ENCODE measurements at regions not wholly inside any gene's neighbourhood (a gene's known extent, or its start where the extent isn't known, plus 50 kb on each side); places are given as distances from the start of the nearest gene placed in this dataset.

GRCh38 chr10:71077796-71078453, 134.4 kb upstream of the UNC5B start:
- no peak overlapping the region for H3K4me3 ChIP-seq (ENCODE audit: low read length)
- no peak overlapping the region for H3K27ac ChIP-seq (ENCODE audit: low read depth, low read length)
- H2BK5ac ChIP-seq (ENCODE audit: low read length): no peak overlapping the region
- no peak overlapping the region for H3K18ac ChIP-seq (ENCODE audit: low read length)
- no peak for DNase-seq
- H3K36me3 ChIP-seq (ENCODE audit: control insufficient read depth, insufficient read depth, low read length): no peaks in the 10 kb centered on the region
- no peak overlapping the region for H3K9ac ChIP-seq (ENCODE audit: low read length)
- no peak overlapping the region for H2BK15ac ChIP-seq (replicated peaks; ENCODE audit: low read depth)
- no peak overlapping the region for H3K56ac ChIP-seq (ENCODE audit: low read length)
- WGBS (ENCODE audit: extremely low coverage, insufficient coverage, low lambda C conversion rate): no CpG with 5 or more reads among the region's 4 CpGs
- H3K4me2 ChIP-seq (ENCODE audit: low read length): no peak overlapping the region
- no peak overlapping the region for H2BK120ac ChIP-seq (ENCODE audit: low read depth, low read length)
- no peaks in the 10 kb centered on the region for H3K79me2 ChIP-seq (ENCODE audit: control insufficient read depth, insufficient read depth, low read length)
- H2AK5ac ChIP-seq (ENCODE audit: low read length): no peak overlapping the region
- H4K8ac ChIP-seq (ENCODE audit: low read depth, low read length): no peak overlapping the region
- no peaks in the 10 kb centered on the region for H3K27me3 ChIP-seq (ENCODE audit: insufficient read depth, low read length, poor library complexity)
- H3K4me1 ChIP-seq (ENCODE audit: control insufficient read depth, low read depth, low read length): peaks cover 7% of the 10 kb centered on the region
- H3K4ac ChIP-seq (ENCODE audit: low read depth, low read length): no peak overlapping the region
- H3K79me1 ChIP-seq (ENCODE audit: low read length): no peaks in the 10 kb centered on the region
- H4K5ac ChIP-seq (ENCODE audit: low read length): no peak overlapping the region
- H3K23ac ChIP-seq (ENCODE audit: low read length): no peak overlapping the region

GRCh38 chr10:71078454-71079145, 133.8 kb upstream of the UNC5B start:
- no peaks in the 10 kb centered on the region for H3K27me3 ChIP-seq (ENCODE audit: insufficient read depth, low read length, poor library complexity)
- H3K56ac ChIP-seq (ENCODE audit: low read length): no peak overlapping the region
- WGBS (ENCODE audit: extremely low coverage, insufficient coverage, low lambda C conversion rate): no CpG with 5 or more reads among the region's 14 CpGs
- no peak overlapping the region for H4K8ac ChIP-seq (ENCODE audit: low read depth, low read length)
- H3K18ac ChIP-seq (ENCODE audit: low read length): no peak overlapping the region
- no peak overlapping the region for H3K4me2 ChIP-seq (ENCODE audit: low read length)
- H4K5ac ChIP-seq (ENCODE audit: low read length): no peak overlapping the region
- peaks cover 7% of the 10 kb centered on the region for H3K4me1 ChIP-seq (ENCODE audit: control insufficient read depth, low read depth, low read length)
- DNase-seq: no peak
- H3K9ac ChIP-seq (ENCODE audit: low read length): no peak overlapping the region
- no peak overlapping the region for H2BK120ac ChIP-seq (ENCODE audit: low read depth, low read length)
- no peak overlapping the region for H3K27ac ChIP-seq (ENCODE audit: low read depth, low read length)
- no peak overlapping the region for H2BK15ac ChIP-seq (replicated peaks; ENCODE audit: low read depth)
- no peak overlapping the region for H3K4me3 ChIP-seq (ENCODE audit: low read length)
- H3K36me3 ChIP-seq (ENCODE audit: control insufficient read depth, insufficient read depth, low read length): no peaks in the 10 kb centered on the region
- H2AK5ac ChIP-seq (ENCODE audit: low read length): no peak overlapping the region
- no peaks in the 10 kb centered on the region for H3K79me2 ChIP-seq (ENCODE audit: control insufficient read depth, insufficient read depth, low read length)
- H2BK5ac ChIP-seq (ENCODE audit: low read length): no peak overlapping the region
- H3K79me1 ChIP-seq (ENCODE audit: low read length): no peaks in the 10 kb centered on the region
- no peak overlapping the region for H3K4ac ChIP-seq (ENCODE audit: low read depth, low read length)
- no peak overlapping the region for H3K23ac ChIP-seq (ENCODE audit: low read length)

GRCh38 chr10:71079761-71080380, 132.5 kb upstream of the UNC5B start:
- H4K8ac ChIP-seq (ENCODE audit: low read depth, low read length): no peak overlapping the region
- no peak overlapping the region for H2BK15ac ChIP-seq (replicated peaks; ENCODE audit: low read depth)
- no peak overlapping the region for H3K4me3 ChIP-seq (ENCODE audit: low read length)
- WGBS (ENCODE audit: extremely low coverage, insufficient coverage, low lambda C conversion rate): no CpG with 5 or more reads among the region's 12 CpGs
- no peak overlapping the region for H3K9ac ChIP-seq (ENCODE audit: low read length)
- DNase-seq: no peak
- H3K79me1 ChIP-seq (ENCODE audit: low read length): no peaks in the 10 kb centered on the region
- no peak overlapping the region for H3K23ac ChIP-seq (ENCODE audit: low read length)
- H3K4ac ChIP-seq (ENCODE audit: low read depth, low read length): no peak overlapping the region
- peaks cover 7% of the 10 kb centered on the region for H3K4me1 ChIP-seq (ENCODE audit: control insufficient read depth, low read depth, low read length)
- H4K5ac ChIP-seq (ENCODE audit: low read length): no peak overlapping the region
- no peak overlapping the region for H3K56ac ChIP-seq (ENCODE audit: low read length)
- no peaks in the 10 kb centered on the region for H3K36me3 ChIP-seq (ENCODE audit: control insufficient read depth, insufficient read depth, low read length)
- no peak overlapping the region for H3K4me2 ChIP-seq (ENCODE audit: low read length)
- no peak overlapping the region for H2BK120ac ChIP-seq (ENCODE audit: low read depth, low read length)
- no peak overlapping the region for H2AK5ac ChIP-seq (ENCODE audit: low read length)
- H3K18ac ChIP-seq (ENCODE audit: low read length): no peak overlapping the region
- H3K27me3 ChIP-seq (ENCODE audit: insufficient read depth, low read length, poor library complexity): no peaks in the 10 kb centered on the region
- no peaks in the 10 kb centered on the region for H3K79me2 ChIP-seq (ENCODE audit: control insufficient read depth, insufficient read depth, low read length)
- no peak overlapping the region for H3K27ac ChIP-seq (ENCODE audit: low read depth, low read length)
- H2BK5ac ChIP-seq (ENCODE audit: low read length): no peak overlapping the region

GRCh38 chr10:71080381-71081228, 131.8 kb upstream of the UNC5B start:
- Histone ChIP-seq H3K4me2 (ENCODE audit: low read length) (no peak overlapping the region), H4K8ac (ENCODE audit: low read depth, low read length) (no peak overlapping the region), H2AK5ac (ENCODE audit: low read length) (no peak overlapping the region), H4K5ac (ENCODE audit: low read length) (no peak overlapping the region), H3K27me3 (ENCODE audit: insufficient read depth, low read length, poor library complexity) (no peaks in the 10 kb centered on the region), H3K4me1 (ENCODE audit: control insufficient read depth, low read depth, low read length) (peaks cover 7% of the 10 kb centered on the region), H2BK15ac (replicated peaks; ENCODE audit: low read depth) (no peak overlapping the region), H2BK120ac (ENCODE audit: low read depth, low read length) (no peak overlapping the region), H3K36me3 (ENCODE audit: control insufficient read depth, insufficient read depth, low read length) (no peaks in the 10 kb centered on the region), H2BK5ac (ENCODE audit: low read length) (no peak overlapping the region), H3K18ac (ENCODE audit: low read length) (no peak overlapping the region), H3K79me2 (ENCODE audit: control insufficient read depth, insufficient read depth, low read length) (no peaks in the 10 kb centered on the region), H3K4me3 (ENCODE audit: low read length) (no peak overlapping the region), H3K79me1 (ENCODE audit: low read length) (no peaks in the 10 kb centered on the region), H3K4ac (ENCODE audit: low read depth, low read length) (no peak overlapping the region), H3K27ac (ENCODE audit: low read depth, low read length) (no peak overlapping the region), H3K56ac (ENCODE audit: low read length) (no peak overlapping the region), H3K23ac (ENCODE audit: low read length) (no peak overlapping the region), H3K9ac (ENCODE audit: low read length) (no peak overlapping the region)
- no peak for DNase-seq
- WGBS (ENCODE audit: extremely low coverage, insufficient coverage, low lambda C conversion rate): no CpG with 5 or more reads among the region's 7 CpGs

GRCh38 chr10:71081229-71081560, 131.2 kb upstream of the UNC5B start:
- Histone ChIP-seq H2AK5ac (ENCODE audit: low read length) (no peak overlapping the region), H2BK120ac (ENCODE audit: low read depth, low read length) (no peak overlapping the region), H3K36me3 (ENCODE audit: control insufficient read depth, insufficient read depth, low read length) (no peaks in the 10 kb centered on the region), H3K4me1 (ENCODE audit: control insufficient read depth, low read depth, low read length) (peaks cover 7% of the 10 kb centered on the region), H4K5ac (ENCODE audit: low read length) (no peak overlapping the region), H3K9ac (ENCODE audit: low read length) (no peak overlapping the region), H3K79me1 (ENCODE audit: low read length) (no peaks in the 10 kb centered on the region), H3K23ac (ENCODE audit: low read length) (no peak overlapping the region), H2BK15ac (replicated peaks; ENCODE audit: low read depth) (no peak overlapping the region), H3K4ac (ENCODE audit: low read depth, low read length) (no peak overlapping the region), H3K27me3 (ENCODE audit: insufficient read depth, low read length, poor library complexity) (no peaks in the 10 kb centered on the region), H3K79me2 (ENCODE audit: control insufficient read depth, insufficient read depth, low read length) (no peaks in the 10 kb centered on the region), H3K56ac (ENCODE audit: low read length) (no peak overlapping the region), H3K4me3 (ENCODE audit: low read length) (no peak overlapping the region), H4K8ac (ENCODE audit: low read depth, low read length) (no peak overlapping the region), H2BK5ac (ENCODE audit: low read length) (no peak overlapping the region), H3K27ac (ENCODE audit: low read depth, low read length) (no peak overlapping the region), H3K4me2 (ENCODE audit: low read length) (no peak overlapping the region), H3K18ac (ENCODE audit: low read length) (no peak overlapping the region)
- DNase-seq: no peak
- WGBS (ENCODE audit: extremely low coverage, insufficient coverage, low lambda C conversion rate): no CpG with 5 or more reads among the region's 6 CpGs
